HG03378 (cell line): ENCODE measurements at regions not wholly inside any gene's neighbourhood (a gene's known extent, or its start where the extent isn't known, plus 50 kb on each side); places are given as distances from the start of the nearest gene placed in this dataset.

ENCODE experiments used
- ATAC-seq: cut with Tn5 transposase; IDR thresholded peaks from one replicate; pipeline ENCODE4 v1.9.1; 2021; ENCODE audit warnings: mild to moderate bottlenecking, moderate library complexity; ENCODE audit not compliant: unreplicated experiment

DNA sequence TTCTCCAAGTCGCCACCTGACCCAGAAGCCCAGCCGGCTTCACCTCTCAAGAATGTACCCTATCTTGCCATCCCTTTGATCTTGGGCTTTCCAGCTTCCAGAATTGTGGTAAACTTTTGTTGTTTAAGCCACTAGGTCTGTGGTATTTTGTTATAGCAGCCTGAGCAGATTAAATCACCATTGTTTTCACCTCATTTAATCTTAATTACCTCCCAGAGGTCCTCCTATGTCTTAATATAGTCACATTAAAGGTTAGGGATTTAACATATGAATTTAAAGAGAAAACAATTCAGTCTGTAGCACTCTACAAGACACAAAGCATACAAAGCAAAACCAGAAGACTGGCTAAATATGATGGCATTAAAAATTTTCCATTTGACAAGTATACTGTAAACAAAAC is 123.4 kb upstream of the CADM2 start:
- ATAC-seq = no peak

DNA sequence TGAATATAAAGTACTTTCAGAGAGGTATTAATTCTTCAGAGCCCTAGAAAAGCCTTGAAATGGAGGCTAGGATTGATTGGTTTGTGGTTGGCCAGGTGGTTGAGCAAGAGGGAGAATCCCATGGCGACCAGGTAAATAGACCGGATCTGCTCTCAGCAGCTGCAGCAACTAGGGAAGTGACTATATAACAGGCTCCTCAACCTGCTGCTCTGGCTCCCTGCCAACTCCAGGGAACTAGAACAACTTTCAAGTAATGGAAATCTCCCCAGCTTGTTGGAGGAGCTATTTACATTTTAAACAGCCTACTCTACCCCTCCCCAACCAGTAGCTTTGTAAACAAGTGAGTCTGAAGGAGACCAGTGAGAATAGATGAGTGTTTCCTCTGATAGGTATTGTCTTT is 121.8 kb upstream of the CADM2 start:
- ATAC-seq = no peak

DNA sequence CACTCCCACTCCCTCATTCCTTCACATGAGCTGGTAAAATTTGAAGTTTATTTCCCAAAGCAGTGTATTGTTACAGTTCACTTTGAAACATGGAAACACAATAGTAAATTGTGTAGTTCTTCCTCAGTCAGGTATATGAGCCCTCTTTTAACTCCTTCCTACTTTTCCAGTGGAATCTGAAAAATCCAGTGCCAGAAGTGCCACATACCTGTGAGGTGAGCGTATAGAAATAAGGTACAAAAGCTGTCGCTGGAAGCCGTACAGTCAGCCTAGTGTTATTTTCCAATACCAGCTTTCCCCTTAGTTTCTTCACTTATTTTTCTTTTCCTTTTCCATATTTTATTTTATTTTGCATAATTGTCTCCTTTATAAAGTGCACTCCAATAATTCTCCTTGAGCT is 81.7 kb upstream of the CADM2 start:
- no peak for ATAC-seq

DNA sequence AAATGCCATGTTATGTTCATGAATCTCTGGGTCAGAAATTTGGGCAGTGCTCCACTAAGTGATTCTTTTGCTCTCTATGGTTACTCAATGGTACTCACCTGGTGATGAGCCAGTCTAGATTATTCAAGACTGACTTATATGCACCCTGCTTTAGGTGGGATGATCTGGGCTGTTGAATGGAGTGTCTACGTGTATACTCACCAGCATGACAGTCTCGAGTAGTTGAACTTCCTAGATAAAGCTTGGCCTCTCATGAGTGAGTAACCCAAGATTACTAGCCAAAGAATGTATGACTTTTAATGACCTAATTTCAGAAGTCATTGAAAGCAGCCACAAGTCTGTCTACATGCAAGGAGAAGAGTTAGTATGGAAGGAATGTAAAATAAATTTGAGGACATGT is 77.5 kb upstream of the CADM2 start:
- no peak for ATAC-seq

DNA sequence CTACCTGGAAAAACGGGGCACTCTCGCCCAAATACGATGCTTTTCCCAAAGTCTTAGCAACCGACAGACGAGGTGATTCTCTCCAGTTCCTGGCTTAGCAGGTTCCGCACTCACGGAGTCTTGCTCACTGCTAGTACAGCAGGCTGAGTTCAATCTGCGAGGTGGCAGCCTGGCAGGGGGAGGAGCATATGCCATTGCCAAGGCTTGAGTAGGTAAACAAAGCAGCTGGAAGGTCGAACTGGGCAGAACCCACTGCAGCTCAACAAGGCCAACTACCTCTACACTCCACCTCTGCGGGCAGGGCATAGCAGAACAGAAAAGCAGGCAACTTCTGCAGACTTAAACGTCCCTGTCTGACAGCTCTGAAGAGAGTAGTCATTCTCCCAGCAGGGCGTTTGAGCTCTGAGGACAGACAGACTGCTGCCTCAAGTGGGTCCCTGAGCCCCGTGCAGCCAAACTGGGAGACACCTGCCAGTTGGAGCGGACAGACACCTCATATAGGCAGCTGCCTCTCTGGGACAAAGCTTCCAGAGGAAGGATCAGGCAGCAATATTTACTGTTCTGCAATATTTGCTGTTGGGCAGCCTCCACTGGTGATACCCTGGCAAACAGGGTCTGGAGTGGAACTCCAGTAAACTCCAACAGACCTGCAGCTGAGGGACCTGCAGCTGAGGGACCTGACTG is 73.4 kb upstream of the CADM2 start:
- no peak for ATAC-seq

- no peak for ATAC-seq
Observed at GRCh38 chr3:84891851-84892250, 66.9 kb upstream of the CADM2 start.

DNA sequence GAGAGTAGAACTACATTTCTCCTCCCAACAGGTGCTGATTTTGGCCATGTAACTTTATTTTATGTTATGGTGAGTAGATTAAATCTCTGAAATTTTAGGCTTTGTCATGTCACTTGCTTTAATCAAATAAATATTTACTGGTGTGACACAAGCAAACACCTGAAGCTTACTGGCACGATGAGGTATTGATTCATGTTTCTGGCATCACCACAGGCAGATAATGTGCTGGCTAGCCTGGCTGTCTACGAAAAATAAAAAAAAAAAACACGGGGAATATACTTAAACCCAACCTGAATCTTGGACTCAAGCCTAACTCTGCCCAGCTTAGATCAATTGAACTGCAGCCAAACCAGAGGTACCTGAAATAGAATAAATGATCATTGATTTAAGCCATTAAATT is 65.6 kb upstream of the CADM2 start:
- no peak for ATAC-seq

DNA sequence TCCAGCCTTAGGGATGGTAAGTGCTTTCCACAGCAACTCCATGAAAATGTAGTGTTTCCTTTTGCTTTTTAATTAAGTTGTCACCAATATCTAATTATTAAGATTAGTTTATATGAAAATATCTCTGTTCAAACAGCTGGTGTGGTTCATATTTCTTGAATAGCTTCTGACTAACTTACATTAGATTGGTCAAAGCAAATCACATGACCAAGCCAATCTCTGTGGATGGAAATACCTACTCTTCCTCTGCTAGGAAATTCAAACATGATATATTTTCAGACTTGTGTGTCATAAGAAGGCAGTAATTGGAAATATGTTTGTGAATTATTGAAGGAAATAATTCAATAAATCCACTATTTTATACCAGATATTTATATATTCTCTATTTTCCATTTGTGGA is 54.6 kb upstream of the CADM2 start:
- no peak for ATAC-seq

DNA sequence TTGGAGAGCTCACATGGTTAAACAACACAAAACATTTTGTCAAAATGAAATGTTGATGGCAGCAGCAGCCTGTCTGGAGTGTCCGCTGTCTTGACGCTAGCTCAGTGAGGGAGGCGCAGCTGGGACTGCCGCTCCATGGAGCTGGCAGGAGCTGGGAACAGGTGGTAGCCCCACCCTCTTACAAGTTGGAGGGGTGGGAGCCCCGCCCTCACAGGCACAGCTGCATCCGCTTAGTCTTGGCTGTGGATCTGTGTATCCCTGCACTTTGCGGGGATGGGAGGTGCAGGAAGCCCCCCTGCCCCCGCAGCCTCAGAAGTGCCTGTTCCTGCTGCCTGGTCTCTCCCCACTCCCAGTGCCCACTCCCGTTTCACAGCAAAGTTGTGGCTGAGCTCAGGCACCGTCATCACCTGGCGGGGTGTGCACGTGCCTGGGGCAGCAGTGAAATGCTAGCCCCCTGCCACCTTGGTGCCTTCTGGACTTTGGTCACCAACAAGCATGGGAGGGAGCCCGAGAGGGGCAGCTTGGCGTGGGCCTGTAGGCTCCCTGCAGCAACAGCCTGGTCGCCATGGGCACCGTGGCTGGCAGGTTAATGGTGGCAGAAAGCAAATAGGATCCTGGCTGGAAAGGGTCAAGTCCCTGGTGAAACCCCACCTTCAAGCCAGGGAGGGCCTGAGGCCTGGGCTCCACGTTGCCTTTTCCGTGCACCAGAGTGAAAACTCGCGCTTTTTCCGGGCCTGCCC is 53.8 kb upstream of the CADM2 start:
- no peak for ATAC-seq

- ATAC-seq = no peak
Observed at GRCh38 chr3:84905556-84905920, 53.3 kb upstream of the CADM2 start.

DNA sequence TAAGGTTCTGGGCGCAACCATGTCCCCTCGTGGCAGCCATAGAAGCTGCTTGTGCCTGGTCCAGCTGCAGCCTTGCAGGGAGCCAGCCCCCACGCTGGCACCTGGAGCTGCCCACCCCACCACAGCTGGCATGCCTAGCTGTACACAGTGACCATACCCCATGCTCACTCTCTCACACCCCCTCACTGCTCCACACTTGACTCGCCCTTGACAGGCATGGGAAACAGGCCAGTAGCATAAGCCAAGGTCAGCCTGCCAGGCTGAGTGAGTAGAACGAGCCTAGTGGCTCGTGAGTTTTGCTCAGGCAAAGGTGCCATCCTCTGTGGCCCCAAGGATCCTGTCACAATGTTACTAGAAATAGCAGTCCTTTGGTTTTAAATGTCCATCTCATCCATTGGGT is 52.7 kb upstream of the CADM2 start:
- ATAC-seq = no peak
